ENCODE measurements at regions not wholly inside any gene's neighbourhood (a gene's known extent, or its start where the extent isn't known, plus 50 kb on each side); places are given as distances from the start of the nearest gene placed in this dataset.

GRCh38 chr18:29137773-29138495 lies 961.0 kb upstream of the CDH2 start:
- no peak for TF ChIP-seq CTCF (IDR thresholded peaks at IDR 0.05)
- no peaks in the 10 kb centered on the region for H3K27me3 ChIP-seq
- intact Hi-C loops (cut with DNase I; ENCODE audit: low total_unique reads) = no loop called here
- H3K36me3 ChIP-seq = no peaks in the 10 kb centered on the region
- H3K9me3 ChIP-seq = no peaks in the 10 kb centered on the region
- no peak overlapping the region for H3K4me3 ChIP-seq
- H3K27ac ChIP-seq = no peak overlapping the region
- DNase-seq = no peak
- no peaks in the 10 kb centered on the region for H3K4me1 ChIP-seq

- Histone ChIP-seq H3K27ac (no peak overlapping the region), H3K36me3 (no peaks in the 10 kb centered on the region), H3K4me1 (no peaks in the 10 kb centered on the region), H3K4me3 (no peak overlapping the region), H3K27me3 (no peaks in the 10 kb centered on the region), H3K9me3 (no peaks in the 10 kb centered on the region)
- intact Hi-C loops (cut with DNase I; ENCODE audit: low total_unique reads) = no loop called here
- DNase-seq = no peak
- no peak for TF ChIP-seq CTCF (IDR thresholded peaks at IDR 0.05)
Measured at GRCh38 chr18:29123706-29124530, 947.0 kb upstream of the CDH2 start.

- no peak for TF ChIP-seq CTCF (IDR thresholded peaks at IDR 0.05)
- Histone ChIP-seq H3K27ac (no peak overlapping the region), H3K4me3 (no peak overlapping the region), H3K27me3 (no peaks in the 10 kb centered on the region), H3K9me3 (no peaks in the 10 kb centered on the region), H3K4me1 (no peaks in the 10 kb centered on the region), H3K36me3 (no peaks in the 10 kb centered on the region)
- intact Hi-C loops (cut with DNase I; ENCODE audit: low total_unique reads) = no loop called here
- DNase-seq = no peak
Measured at GRCh38 chr18:29104671-29105070, 927.7 kb upstream of the CDH2 start.

- intact Hi-C loops (cut with DNase I; ENCODE audit: low total_unique reads) = no loop called here
- H3K4me3 ChIP-seq = no peak overlapping the region
- no peak for TF ChIP-seq CTCF (IDR thresholded peaks at IDR 0.05)
- DNase-seq = no peak
- no peaks in the 10 kb centered on the region for H3K36me3 ChIP-seq
- H3K4me1 ChIP-seq = no peaks in the 10 kb centered on the region
- no peaks in the 10 kb centered on the region for H3K9me3 ChIP-seq
- H3K27ac ChIP-seq = no peak overlapping the region
- H3K27me3 ChIP-seq = no peaks in the 10 kb centered on the region
Measured at GRCh38 chr18:29104227-29104626, 927.3 kb upstream of the CDH2 start.

GRCh38 chr18:29096079-29096770 lies 919.3 kb upstream of the CDH2 start:
- H3K27me3 ChIP-seq = no peaks in the 10 kb centered on the region
- H3K9me3 ChIP-seq = no peaks in the 10 kb centered on the region
- no peak overlapping the region for H3K4me3 ChIP-seq
- no peaks in the 10 kb centered on the region for H3K4me1 ChIP-seq
- no peak overlapping the region for H3K27ac ChIP-seq
- intact Hi-C loops (cut with DNase I; ENCODE audit: low total_unique reads) = no loop called here
- TF ChIP-seq CTCF (IDR thresholded peaks at IDR 0.05) = no peak
- H3K36me3 ChIP-seq = no peaks in the 10 kb centered on the region
- DNase-seq = no peak

Measured in tibial artery (tissue), 4 donors.